ENCODE measurements at regions not wholly inside any gene's neighbourhood (a gene's known extent, or its start where the extent isn't known, plus 50 kb on each side); places are given as distances from the start of the nearest gene placed in this dataset.

DNA sequence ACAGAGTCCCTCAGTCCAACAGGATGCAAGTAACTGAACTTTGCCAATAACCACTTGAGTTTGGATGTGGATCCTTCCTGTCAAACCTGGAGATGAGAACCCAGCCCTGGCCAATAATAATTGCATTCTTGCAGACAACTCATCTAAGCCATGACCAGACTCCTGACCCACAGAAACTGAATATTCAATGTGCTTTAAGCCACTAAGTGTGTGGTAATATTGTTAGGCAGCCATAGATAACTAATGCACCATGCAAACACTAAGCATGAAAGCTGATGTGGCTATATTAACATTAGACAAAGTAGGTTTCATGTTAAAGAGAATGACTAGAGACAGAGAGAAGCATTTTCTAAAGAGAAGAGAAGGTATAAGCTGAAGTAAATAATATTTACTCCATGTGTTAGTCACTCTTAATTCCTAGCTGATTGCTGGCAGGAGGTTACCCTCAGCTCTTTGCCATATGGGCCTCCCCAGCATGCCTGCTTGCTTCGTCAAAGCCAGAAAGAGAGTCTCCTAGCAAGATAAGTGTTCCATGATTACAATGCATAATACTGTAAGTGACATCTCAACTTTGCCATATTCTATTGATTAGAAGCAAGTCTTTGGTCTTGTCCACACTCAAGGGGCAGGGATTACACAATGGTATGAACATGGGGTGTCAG, 276.4 kb upstream of the PLXNA2 start:
- Histone ChIP-seq H3K27me3 (ENCODE audit: insufficient read depth, low read length) (no peaks in the 10 kb centered on the region), H3K4me2 (ENCODE audit: low read length) (no peak overlapping the region), H3K23ac (ENCODE audit: low read length) (no peak overlapping the region), H2BK120ac (ENCODE audit: insufficient read depth, low read length, poor library complexity) (no peak overlapping the region), H3K27ac (ENCODE audit: low read depth, low read length) (no peak overlapping the region), H3K79me1 (ENCODE audit: low read length) (no peaks in the 10 kb centered on the region), H2BK5ac (ENCODE audit: low read depth, low read length, poor library complexity) (no peak overlapping the region), H4K91ac (ENCODE audit: low read depth, low read length) (no peak overlapping the region), H3K14ac (ENCODE audit: low read length) (no peak overlapping the region), H4K8ac (ENCODE audit: low read depth, low read length) (no peak overlapping the region), H3K9ac (ENCODE audit: low read length) (no peak overlapping the region), H2BK12ac (ENCODE audit: low read length) (no peak overlapping the region), H3K4ac (ENCODE audit: low read depth, low read length) (no peak overlapping the region), H3K79me2 (ENCODE audit: control insufficient read depth, insufficient read depth, low read length, poor library complexity) (no peaks in the 10 kb centered on the region), H3K36me3 (ENCODE audit: control insufficient read depth in 1 of 2, insufficient read depth in 2 of 2, low read length in 2 of 2) (peaks cover 0 to 2% of the 10 kb centered on the region in 2 experiments), H2AFZ (ENCODE audit: insufficient read depth, low read length, poor library complexity) (no peak overlapping the region), H3K4me3 (ENCODE audit: low read depth, low read length) (no peak overlapping the region), H2AK5ac (ENCODE audit: low read length) (no peak overlapping the region), H3K4me1 (ENCODE audit: control insufficient read depth in 1 of 2, insufficient read depth in 2 of 2, low read length in 2 of 2) (peaks cover 0 to 4% of the 10 kb centered on the region in 2 experiments), H3K9me3 (ENCODE audit: insufficient read depth, low read depth, low read length) (peaks cover 1% of the 10 kb centered on the region), H4K12ac (ENCODE audit: low read depth, low read length) (no peak overlapping the region), H3K18ac (ENCODE audit: low read length) (no peak overlapping the region)
- DNase-seq = peak; percentile 69 to 84
- no CpG with 5 or more reads among the region's 1 CpG for WGBS (ENCODE audit: extremely low coverage, insufficient coverage, insufficient read length)

DNA sequence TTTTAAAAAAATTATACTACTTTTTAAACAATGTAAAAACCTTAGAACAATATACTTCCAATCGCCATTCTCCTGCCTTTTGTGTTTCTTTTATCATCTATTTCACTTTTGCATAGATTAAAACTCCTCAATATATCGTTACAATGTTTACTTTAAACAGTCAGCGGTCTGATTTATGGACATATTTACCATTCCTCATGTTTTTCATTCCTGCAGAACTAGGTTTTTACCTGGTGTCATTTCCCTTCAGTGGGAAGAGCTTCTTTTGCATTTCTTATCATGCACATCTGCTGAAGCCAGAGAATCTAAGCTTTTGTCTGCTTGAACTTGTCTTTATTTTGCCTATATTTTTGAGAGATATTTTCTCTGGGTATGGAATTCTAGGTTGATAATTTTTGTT, 277.4 kb upstream of the PLXNA2 start:
- no peak overlapping the region for H2BK5ac ChIP-seq (ENCODE audit: low read depth, low read length, poor library complexity)
- no peak overlapping the region for H3K14ac ChIP-seq (ENCODE audit: low read length)
- no peak overlapping the region for H3K4ac ChIP-seq (ENCODE audit: low read depth, low read length)
- H3K27me3 ChIP-seq (ENCODE audit: insufficient read depth, low read length) = no peaks in the 10 kb centered on the region
- no peak overlapping the region for H3K18ac ChIP-seq (ENCODE audit: low read length)
- H2AK5ac ChIP-seq (ENCODE audit: low read length) = no peak overlapping the region
- H3K23ac ChIP-seq (ENCODE audit: low read length) = no peak overlapping the region
- H3K27ac ChIP-seq (ENCODE audit: low read depth, low read length) = no peak overlapping the region
- H4K91ac ChIP-seq (ENCODE audit: low read depth, low read length) = no peak overlapping the region
- peaks cover 0 to 2% of the 10 kb centered on the region in 2 experiments for H3K36me3 ChIP-seq (ENCODE audit: control insufficient read depth in 1 of 2, insufficient read depth in 2 of 2, low read length in 2 of 2)
- peaks cover 0 to 4% of the 10 kb centered on the region in 2 experiments for H3K4me1 ChIP-seq (ENCODE audit: control insufficient read depth in 1 of 2, insufficient read depth in 2 of 2, low read length in 2 of 2)
- no peak overlapping the region for H2BK120ac ChIP-seq (ENCODE audit: insufficient read depth, low read length, poor library complexity)
- WGBS (ENCODE audit: extremely low coverage, insufficient coverage, insufficient read length) = no CpG with 5 or more reads among the region's 3 CpGs
- no peaks in the 10 kb centered on the region for H3K79me2 ChIP-seq (ENCODE audit: control insufficient read depth, insufficient read depth, low read length, poor library complexity)
- no peak overlapping the region for H4K12ac ChIP-seq (ENCODE audit: low read depth, low read length)
- H3K4me2 ChIP-seq (ENCODE audit: low read length) = no peak overlapping the region
- H3K79me1 ChIP-seq (ENCODE audit: low read length) = peaks cover 2% of the 10 kb centered on the region
- H3K9ac ChIP-seq (ENCODE audit: low read length) = no peak overlapping the region
- peaks cover 1% of the 10 kb centered on the region for H3K9me3 ChIP-seq (ENCODE audit: insufficient read depth, low read depth, low read length)
- H2BK12ac ChIP-seq (ENCODE audit: low read length) = no peak overlapping the region
- H4K8ac ChIP-seq (ENCODE audit: low read depth, low read length) = no peak overlapping the region
- H2AFZ ChIP-seq (ENCODE audit: insufficient read depth, low read length, poor library complexity) = no peak overlapping the region
- peak in 1 of 2 donors; percentile 70 for DNase-seq
- no peak overlapping the region for H3K4me3 ChIP-seq (ENCODE audit: low read depth, low read length)

DNA sequence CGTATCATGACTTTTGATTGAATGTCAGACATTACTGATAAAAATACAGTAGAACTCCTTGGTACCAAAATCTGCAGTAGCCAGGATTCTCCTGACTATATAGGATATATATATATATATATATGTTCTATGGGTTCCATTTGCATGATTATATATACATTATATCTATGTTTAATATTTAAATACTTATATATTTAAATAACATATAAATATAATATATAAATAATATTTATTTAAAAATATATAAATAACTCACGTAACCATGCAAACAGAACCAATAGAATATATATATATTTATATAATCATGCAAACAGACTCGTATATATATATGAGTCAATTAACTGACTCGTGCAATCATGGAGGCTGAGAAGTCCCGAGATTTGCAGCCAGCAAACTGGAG, 278.8 kb upstream of the PLXNA2 start:
- Histone ChIP-seq H4K12ac (ENCODE audit: low read depth, low read length) (no peak overlapping the region), H4K8ac (ENCODE audit: low read depth, low read length) (no peak overlapping the region), H3K4me3 (ENCODE audit: low read depth, low read length) (no peak overlapping the region), H3K36me3 (ENCODE audit: control insufficient read depth in 1 of 2, insufficient read depth in 2 of 2, low read length in 2 of 2) (no peaks in the 10 kb centered on the region), H3K18ac (ENCODE audit: low read length) (no peak overlapping the region), H3K23ac (ENCODE audit: low read length) (no peak overlapping the region), H3K14ac (ENCODE audit: low read length) (no peak overlapping the region), H3K9me3 (ENCODE audit: insufficient read depth, low read depth, low read length) (no peaks in the 10 kb centered on the region), H3K27ac (ENCODE audit: low read depth, low read length) (no peak overlapping the region), H2AK5ac (ENCODE audit: low read length) (no peak overlapping the region), H2BK5ac (ENCODE audit: low read depth, low read length, poor library complexity) (no peak overlapping the region), H3K79me1 (ENCODE audit: low read length) (peaks cover 2% of the 10 kb centered on the region), H2AFZ (ENCODE audit: insufficient read depth, low read length, poor library complexity) (no peak overlapping the region), H3K79me2 (ENCODE audit: control insufficient read depth, insufficient read depth, low read length, poor library complexity) (no peaks in the 10 kb centered on the region), H3K9ac (ENCODE audit: low read length) (no peak overlapping the region), H3K27me3 (ENCODE audit: insufficient read depth, low read length) (no peaks in the 10 kb centered on the region), H2BK120ac (ENCODE audit: insufficient read depth, low read length, poor library complexity) (no peak overlapping the region), H4K91ac (ENCODE audit: low read depth, low read length) (no peak overlapping the region), H3K4me2 (ENCODE audit: low read length) (no peak overlapping the region), H3K4ac (ENCODE audit: low read depth, low read length) (no peak overlapping the region), H3K4me1 (ENCODE audit: control insufficient read depth in 1 of 2, insufficient read depth in 2 of 2, low read length in 2 of 2) (peaks cover 0 to 4% of the 10 kb centered on the region in 2 experiments), H2BK12ac (ENCODE audit: low read length) (no peak overlapping the region)
- no peak for DNase-seq
- no CpG with 5 or more reads among the region's 5 CpGs for WGBS (ENCODE audit: extremely low coverage, insufficient coverage, insufficient read length)

DNA sequence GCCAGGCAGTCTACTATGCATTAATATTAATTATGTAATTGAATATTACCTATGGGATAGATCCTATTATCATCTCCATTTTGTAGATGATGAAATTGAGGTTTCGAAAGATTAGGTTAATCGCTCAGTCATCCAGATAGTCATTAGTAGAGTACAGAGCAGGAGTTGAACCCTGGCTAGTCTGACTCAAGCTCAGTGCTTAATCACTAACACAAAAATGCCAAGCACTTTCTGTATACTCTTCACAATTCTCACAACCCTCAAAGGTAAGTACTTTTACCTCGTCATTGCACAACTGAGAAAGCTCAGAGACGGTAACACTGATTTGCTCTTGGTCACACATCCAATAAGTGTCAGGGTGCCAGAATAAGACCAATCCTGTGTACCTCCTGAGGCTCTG, 280.2 kb upstream of the PLXNA2 start:
- Histone ChIP-seq H3K18ac (ENCODE audit: low read length) (no peak overlapping the region), H3K9me3 (ENCODE audit: insufficient read depth, low read depth, low read length) (no peaks in the 10 kb centered on the region), H2AFZ (ENCODE audit: insufficient read depth, low read length, poor library complexity) (no peak overlapping the region), H3K79me1 (ENCODE audit: low read length) (peaks cover 2% of the 10 kb centered on the region), H3K27me3 (ENCODE audit: insufficient read depth, low read length) (no peaks in the 10 kb centered on the region), H3K27ac (ENCODE audit: low read depth, low read length) (no peak overlapping the region), H3K4ac (ENCODE audit: low read depth, low read length) (no peak overlapping the region), H3K36me3 (ENCODE audit: control insufficient read depth in 1 of 2, insufficient read depth in 2 of 2, low read length in 2 of 2) (no peaks in the 10 kb centered on the region), H2AK5ac (ENCODE audit: low read length) (no peak overlapping the region), H3K14ac (ENCODE audit: low read length) (no peak overlapping the region), H3K4me1 (ENCODE audit: control insufficient read depth in 1 of 2, insufficient read depth in 2 of 2, low read length in 2 of 2) (peaks cover 0 to 4% of the 10 kb centered on the region in 2 experiments), H2BK120ac (ENCODE audit: insufficient read depth, low read length, poor library complexity) (no peak overlapping the region), H3K4me3 (ENCODE audit: low read depth, low read length) (no peak overlapping the region), H2BK12ac (ENCODE audit: low read length) (peak overlapping the region; percentile 42), H4K12ac (ENCODE audit: low read depth, low read length) (no peak overlapping the region), H3K23ac (ENCODE audit: low read length) (no peak overlapping the region), H4K91ac (ENCODE audit: low read depth, low read length) (no peak overlapping the region), H4K8ac (ENCODE audit: low read depth, low read length) (no peak overlapping the region), H3K9ac (ENCODE audit: low read length) (no peak overlapping the region), H3K4me2 (ENCODE audit: low read length) (no peak overlapping the region), H3K79me2 (ENCODE audit: control insufficient read depth, insufficient read depth, low read length, poor library complexity) (no peaks in the 10 kb centered on the region), H2BK5ac (ENCODE audit: low read depth, low read length, poor library complexity) (no peak overlapping the region)
- no CpG with 5 or more reads among the region's 4 CpGs for whole genome bisulfite sequencing (ENCODE audit: extremely low coverage, insufficient coverage, insufficient read length)
- DNase-seq = peak; percentile 46 to 88
